ENCODE measurements at regions not wholly inside any gene's neighbourhood (a gene's known extent, or its start where the extent isn't known, plus 50 kb on each side); places are given as distances from the start of the nearest gene placed in this dataset.
"Not testable (repeated sequence)": the region's sequence is repeated elsewhere in the genome, so short reads cannot be mapped to it uniquely, and the experiment has no call there.

DNA sequence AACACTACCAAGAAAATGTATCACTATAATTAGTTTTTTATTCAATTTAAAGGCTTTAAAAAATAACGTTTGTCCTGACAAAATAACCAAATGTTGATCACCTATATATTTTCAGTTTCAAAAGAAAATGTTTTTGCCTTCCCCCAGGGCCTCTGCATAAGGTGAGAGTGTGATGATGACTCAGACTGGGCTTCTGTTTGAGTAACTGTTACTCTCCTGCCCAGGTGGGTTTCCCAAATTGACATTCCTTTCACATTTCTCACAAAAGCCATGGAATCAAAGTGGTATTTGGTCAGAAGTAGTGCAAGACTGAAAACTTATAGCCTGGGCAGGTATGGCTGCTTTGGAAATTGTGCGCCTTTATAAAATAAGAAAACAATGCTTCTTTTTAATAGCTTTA, 180.6 kb downstream of the COG6 start:
- Histone ChIP-seq H3K27ac (replicated peaks; ENCODE audit: low read length) (no peak overlapping the region), H3K4me2 (ENCODE audit: insufficient read depth, low read length, poor library complexity, severe bottlenecking) (no peak overlapping the region), H3K18ac (ENCODE audit: low read length) (no peak overlapping the region), H3K36me3 (replicated peaks in 1 of 2; ENCODE audit: control insufficient read depth in 2 of 2, insufficient read depth in 2 of 2, low read length in 2 of 2) (no peaks in the 10 kb centered on the region), H3K9me3 (replicated peaks in 1 of 2; ENCODE audit: control insufficient read depth in 2 of 2, insufficient read depth in 1 of 2, low read depth in 1 of 2, low read length in 2 of 2) (no peaks in the 10 kb centered on the region), H3K4ac (ENCODE audit: low read length) (no peak overlapping the region), H3K79me1 (ENCODE audit: low read depth, low read length) (no peaks in the 10 kb centered on the region), H4K91ac (ENCODE audit: low read depth, low read length, poor library complexity) (no peak overlapping the region), H2BK15ac (ENCODE audit: low read length) (no peak overlapping the region), H2AK5ac (ENCODE audit: low read depth, low read length) (no peak overlapping the region), H3K4me1 (ENCODE audit: control insufficient read depth in 2 of 2, insufficient read depth in 1 of 2, low read depth in 1 of 2, low read length in 2 of 2) (peaks cover 5 to 8% of the 10 kb centered on the region in 2 donors), H3K14ac (ENCODE audit: low read length) (no peak overlapping the region), H3K23ac (ENCODE audit: low read depth, low read length, poor library complexity) (no peak overlapping the region), H3K4me3 (ENCODE audit: low read length in 2 of 2) (no peak overlapping the region), H2BK120ac (ENCODE audit: low read depth, low read length) (no peak overlapping the region), H2BK12ac (ENCODE audit: low read length) (no peak overlapping the region), H3K9ac (ENCODE audit: low read depth, low read length, poor library complexity) (no peak overlapping the region), H2AFZ (ENCODE audit: low read length) (no peak overlapping the region), H2BK5ac (ENCODE audit: low read length) (no peak overlapping the region), H4K8ac (ENCODE audit: low read depth, low read length) (no peak overlapping the region), H3K27me3 (ENCODE audit: control insufficient read depth in 3 of 3, insufficient read depth in 3 of 3, low read depth in 1 of 3, low read length in 3 of 3) (no peaks in the 10 kb centered on the region)
- DNase-seq (ENCODE audit: low spot score), result no peak
- WGBS, 2 donors (ENCODE audit: extremely low coverage in 2 of 2, insufficient read length in 2 of 2, insufficient replicate concordance in 1 of 2), result no CpG with 5 or more reads among the region's 2 CpGs

- not testable (repeated sequence) for H3K23ac ChIP-seq (ENCODE audit: low read depth, low read length, poor library complexity); H2BK12ac ChIP-seq (ENCODE audit: low read length); H3K27ac ChIP-seq (replicated peaks; ENCODE audit: low read length); H3K18ac ChIP-seq (ENCODE audit: low read length); H2AFZ ChIP-seq (ENCODE audit: low read length); H2BK5ac ChIP-seq (ENCODE audit: low read length); H3K4me2 ChIP-seq (ENCODE audit: insufficient read depth, low read length, poor library complexity, severe bottlenecking); H3K79me1 ChIP-seq (ENCODE audit: low read depth, low read length); H3K4me3 ChIP-seq (ENCODE audit: low read length in 2 of 2); DNase-seq (ENCODE audit: low spot score); H2BK15ac ChIP-seq (ENCODE audit: low read length); H3K36me3 ChIP-seq (replicated peaks in 1 of 2; ENCODE audit: control insufficient read depth in 2 of 2, insufficient read depth in 2 of 2, low read length in 2 of 2); H2BK120ac ChIP-seq (ENCODE audit: low read depth, low read length); H3K27me3 ChIP-seq (ENCODE audit: control insufficient read depth in 3 of 3, insufficient read depth in 3 of 3, low read depth in 1 of 3, low read length in 3 of 3); H3K4me1 ChIP-seq (ENCODE audit: control insufficient read depth in 2 of 2, insufficient read depth in 1 of 2, low read depth in 1 of 2, low read length in 2 of 2); H2AK5ac ChIP-seq (ENCODE audit: low read depth, low read length); H3K4ac ChIP-seq (ENCODE audit: low read length); H4K8ac ChIP-seq (ENCODE audit: low read depth, low read length); H4K91ac ChIP-seq (ENCODE audit: low read depth, low read length, poor library complexity); H3K9ac ChIP-seq (ENCODE audit: low read depth, low read length, poor library complexity); H3K9me3 ChIP-seq (replicated peaks in 1 of 2; ENCODE audit: control insufficient read depth in 2 of 2, insufficient read depth in 1 of 2, low read depth in 1 of 2, low read length in 2 of 2); H3K14ac ChIP-seq (ENCODE audit: low read length)
- no CpG with 5 or more reads among the region's 1 CpG for WGBS, 2 donors (ENCODE audit: extremely low coverage in 2 of 2, insufficient read length in 2 of 2, insufficient replicate concordance in 1 of 2)
Measured at GRCh38 chr13:39837866-39838265, 182.4 kb downstream of the COG6 start.

- Histone ChIP-seq H3K36me3 (replicated peaks in 1 of 2; ENCODE audit: control insufficient read depth in 2 of 2, insufficient read depth in 2 of 2, low read length in 2 of 2) (no peaks in the 10 kb centered on the region), H4K8ac (ENCODE audit: low read depth, low read length) (no peak overlapping the region), H2BK15ac (ENCODE audit: low read length) (no peak overlapping the region), H3K4ac (ENCODE audit: low read length) (no peak overlapping the region), H3K14ac (ENCODE audit: low read length) (no peak overlapping the region), H2AFZ (ENCODE audit: low read length) (no peak overlapping the region), H3K4me1 (ENCODE audit: control insufficient read depth in 2 of 2, insufficient read depth in 1 of 2, low read depth in 1 of 2, low read length in 2 of 2) (peaks cover 2 to 3% of the 10 kb centered on the region in 2 donors), H4K91ac (ENCODE audit: low read depth, low read length, poor library complexity) (no peak overlapping the region), H2AK5ac (ENCODE audit: low read depth, low read length) (no peak overlapping the region), H3K4me2 (ENCODE audit: insufficient read depth, low read length, poor library complexity, severe bottlenecking) (no peak overlapping the region), H2BK120ac (ENCODE audit: low read depth, low read length) (no peak overlapping the region), H3K27me3 (ENCODE audit: control insufficient read depth in 3 of 3, insufficient read depth in 3 of 3, low read depth in 1 of 3, low read length in 3 of 3) (no peaks in the 10 kb centered on the region), H2BK5ac (ENCODE audit: low read length) (no peak overlapping the region), H3K79me1 (ENCODE audit: low read depth, low read length) (no peaks in the 10 kb centered on the region), H3K18ac (ENCODE audit: low read length) (no peak overlapping the region), H2BK12ac (ENCODE audit: low read length) (no peak overlapping the region), H3K23ac (ENCODE audit: low read depth, low read length, poor library complexity) (no peak overlapping the region), H3K4me3 (ENCODE audit: low read length in 2 of 2) (no peak overlapping the region), H3K9me3 (replicated peaks in 1 of 2; ENCODE audit: control insufficient read depth in 2 of 2, insufficient read depth in 1 of 2, low read depth in 1 of 2, low read length in 2 of 2) (no peaks in the 10 kb centered on the region), H3K27ac (replicated peaks; ENCODE audit: low read length) (no peak overlapping the region), H3K9ac (ENCODE audit: low read depth, low read length, poor library complexity) (no peak overlapping the region)
- WGBS, 2 donors (ENCODE audit: extremely low coverage in 2 of 2, insufficient read length in 2 of 2, insufficient replicate concordance in 1 of 2), result no CpG with 5 or more reads among the region's 3 CpGs
- DNase-seq (ENCODE audit: low spot score), result no peak
Measured at GRCh38 chr13:39840201-39840600, 184.7 kb downstream of the COG6 start.

- Histone ChIP-seq H3K4me1 (ENCODE audit: control insufficient read depth in 2 of 2, insufficient read depth in 1 of 2, low read depth in 1 of 2, low read length in 2 of 2) (peaks cover 0 to 5% of the 10 kb centered on the region in 2 donors), H3K9me3 (replicated peaks in 1 of 2; ENCODE audit: control insufficient read depth in 2 of 2, insufficient read depth in 1 of 2, low read depth in 1 of 2, low read length in 2 of 2) (no peaks in the 10 kb centered on the region), H3K4me3 (ENCODE audit: low read length in 2 of 2) (no peak overlapping the region), H3K14ac (ENCODE audit: low read length) (no peak overlapping the region), H3K36me3 (replicated peaks in 1 of 2; ENCODE audit: control insufficient read depth in 2 of 2, insufficient read depth in 2 of 2, low read length in 2 of 2) (no peaks in the 10 kb centered on the region), H4K8ac (ENCODE audit: low read depth, low read length) (no peak overlapping the region), H2BK5ac (ENCODE audit: low read length) (no peak overlapping the region), H3K79me1 (ENCODE audit: low read depth, low read length) (no peaks in the 10 kb centered on the region), H3K4me2 (ENCODE audit: insufficient read depth, low read length, poor library complexity, severe bottlenecking) (no peak overlapping the region), H2AFZ (ENCODE audit: low read length) (no peak overlapping the region), H3K27me3 (ENCODE audit: control insufficient read depth in 3 of 3, insufficient read depth in 3 of 3, low read depth in 1 of 3, low read length in 3 of 3) (no peaks in the 10 kb centered on the region), H3K23ac (ENCODE audit: low read depth, low read length, poor library complexity) (no peak overlapping the region), H2BK15ac (ENCODE audit: low read length) (no peak overlapping the region), H2AK5ac (ENCODE audit: low read depth, low read length) (no peak overlapping the region), H2BK120ac (ENCODE audit: low read depth, low read length) (no peak overlapping the region), H3K27ac (replicated peaks; ENCODE audit: low read length) (no peak overlapping the region), H4K91ac (ENCODE audit: low read depth, low read length, poor library complexity) (no peak overlapping the region), H2BK12ac (ENCODE audit: low read length) (no peak overlapping the region), H3K18ac (ENCODE audit: low read length) (no peak overlapping the region), H3K9ac (ENCODE audit: low read depth, low read length, poor library complexity) (no peak overlapping the region), H3K4ac (ENCODE audit: low read length) (no peak overlapping the region)
- no CpG with 5 or more reads among the region's 3 CpGs for WGBS, 2 donors (ENCODE audit: extremely low coverage in 2 of 2, insufficient read length in 2 of 2, insufficient replicate concordance in 1 of 2)
- no peak for DNase-seq (ENCODE audit: low spot score)
Measured at GRCh38 chr13:39847336-39847735, 191.9 kb downstream of the COG6 start.

All from neuronal stem cell (in vitro differentiated cells).